Trophoblast cell (in vitro differentiated cells and primary cell): ENCODE measurements at regions not wholly inside any gene's neighbourhood (a gene's known extent, or its start where the extent isn't known, plus 50 kb on each side); places are given as distances from the start of the nearest gene placed in this dataset.
A peak's percentile ranks its signal among the peaks of the same experiment; 100 is the strongest.

Experiments
- DNase-seq, 2 donors: peaks; one replicate each; pipeline ENCODE4 v3.0.0-alpha.2; 2016
- H2AFZ ChIP-seq: 2 replicates; pipeline ENCODE4 v1.6.1; 2013; ENCODE audit warnings: low read length, moderate library complexity, mild to moderate bottlenecking; ENCODE audit not compliant: insufficient read depth, poor library complexity
- H2AK5ac ChIP-seq: 2 replicates; pipeline ENCODE4 v1.6.1; 2013; ENCODE audit warnings: mild to moderate bottlenecking, low read length
- H2BK120ac ChIP-seq: 2 replicates; pipeline ENCODE4 v1.6.1; 2013; ENCODE audit warnings: low read length, mild to moderate bottlenecking, moderate library complexity; ENCODE audit not compliant: insufficient read depth, poor library complexity
- H2BK12ac ChIP-seq: 2 replicates; pipeline ENCODE4 v1.6.1; 2013; ENCODE audit warnings: mild to moderate bottlenecking, low read length, moderate library complexity
- H2BK5ac ChIP-seq: 2 replicates; pipeline ENCODE4 v1.6.1; 2013; ENCODE audit warnings: low read length, low read depth, moderate library complexity, mild to moderate bottlenecking; ENCODE audit not compliant: poor library complexity
- H3K14ac ChIP-seq: 2 replicates; pipeline ENCODE4 v1.6.1; 2013; ENCODE audit warnings: mild to moderate bottlenecking, low read length
- H3K18ac ChIP-seq: 2 replicates; pipeline ENCODE4 v1.6.1; 2013; ENCODE audit warnings: mild to moderate bottlenecking, low read length
- H3K23ac ChIP-seq: 2 replicates; pipeline ENCODE4 v1.6.1; 2013; ENCODE audit warnings: low read length
- H3K27ac ChIP-seq: 2 replicates; pipeline ENCODE4 v1.5.1; 2013; ENCODE audit warnings: low read depth, mild to moderate bottlenecking, inconsistent platforms, low read length, moderate library complexity
- H3K27me3 ChIP-seq: 2 replicates; pipeline ENCODE4 v1.6.1; 2013; ENCODE audit warnings: inconsistent platforms, mild to moderate bottlenecking, low read length, moderate library complexity; ENCODE audit not compliant: insufficient read depth
- H3K36me3 ChIP-seq, 2 experiments: 1 replicate in 1 of 2; 2 replicates in 1 of 2; pipeline ENCODE4 v1.6.1; 2013; ENCODE audit warnings: low read length in 2 of 2, mild to moderate bottlenecking in 2 of 2, moderate library complexity in 1 of 2; ENCODE audit not compliant: insufficient read depth in 2 of 2, control insufficient read depth in 1 of 2
- H3K4ac ChIP-seq: 2 replicates; pipeline ENCODE4 v1.6.1; 2013; ENCODE audit warnings: low read depth, mild to moderate bottlenecking, low read length, moderate library complexity
- H3K4me1 ChIP-seq, 2 experiments: 1 replicate in 1 of 2; 2 replicates in 1 of 2; pipeline ENCODE4 v1.6.1; 2013; ENCODE audit warnings: low read length in 2 of 2, mild to moderate bottlenecking in 2 of 2, moderate library complexity in 1 of 2; ENCODE audit not compliant: insufficient read depth in 2 of 2, control insufficient read depth in 1 of 2
- H3K4me2 ChIP-seq: 2 replicates; pipeline ENCODE4 v1.6.1; 2013; ENCODE audit warnings: inconsistent platforms, mild to moderate bottlenecking, low read length, moderate library complexity
- H3K4me3 ChIP-seq: 2 replicates; pipeline ENCODE4 v1.5.1; 2013; ENCODE audit warnings: mild to moderate bottlenecking, low read depth, low read length, inconsistent platforms
- H3K79me1 ChIP-seq: one replicate; pipeline ENCODE4 v1.6.1; 2013; ENCODE audit warnings: low read length
- H3K79me2 ChIP-seq: 2 replicates; pipeline ENCODE4 v1.6.1; 2013; ENCODE audit warnings: low read length, mild to moderate bottlenecking; ENCODE audit not compliant: control insufficient read depth, insufficient read depth, poor library complexity
- H3K9ac ChIP-seq: 2 replicates; pipeline ENCODE4 v1.6.1; 2013; ENCODE audit warnings: mild to moderate bottlenecking, low read length
- H3K9me3 ChIP-seq: 2 replicates; pipeline ENCODE4 v1.6.1; 2013; ENCODE audit warnings: low read depth, mild to moderate bottlenecking, control low read depth, inconsistent platforms, low read length; ENCODE audit not compliant: insufficient read depth
- H4K12ac ChIP-seq: 2 replicates; pipeline ENCODE4 v1.6.1; 2013; ENCODE audit warnings: low read depth, mild to moderate bottlenecking, low read length, moderate library complexity
- H4K8ac ChIP-seq: 2 replicates; pipeline ENCODE4 v1.6.1; 2013; ENCODE audit warnings: low read depth, mild to moderate bottlenecking, low read length, moderate library complexity
- H4K91ac ChIP-seq: one replicate; pipeline ENCODE4 v1.6.1; 2013; ENCODE audit warnings: low read depth, mild to moderate bottlenecking, low read length, moderate library complexity
- WGBS: extraction: QIAGEN DNeasy Blood & Tissue Kit; methylation state at CpG from one replicate; pipeline ENCODE4 v1.1.7; 2013; ENCODE audit warnings: missing lambda C conversion rate; ENCODE audit not compliant: insufficient read length, insufficient coverage; ENCODE audit errors: extremely low coverage; 5-methylcytosine and 5-hydroxymethylcytosine counted together

GRCh38 chr2:204289066-204289465 is 256.2 kb upstream of the PARD3B start:
- no peak overlapping the region for H2AK5ac ChIP-seq
- H3K79me2 ChIP-seq: no peaks in the 10 kb centered on the region
- H3K18ac ChIP-seq: no peak overlapping the region
- H4K8ac ChIP-seq: no peak overlapping the region
- peak in 1 of 2 donors; percentile 75 for DNase-seq
- H2AFZ ChIP-seq: no peak overlapping the region
- no peak overlapping the region for H3K4me3 ChIP-seq
- H4K91ac ChIP-seq: no peak overlapping the region
- H4K12ac ChIP-seq: no peak overlapping the region
- H3K4me2 ChIP-seq: no peak overlapping the region
- no peaks in the 10 kb centered on the region for H3K27me3 ChIP-seq
- WGBS: no CpG with 5 or more reads among the region's 1 CpG
- H3K9ac ChIP-seq: no peak overlapping the region
- H3K14ac ChIP-seq: no peak overlapping the region
- H3K36me3 ChIP-seq: no peaks in the 10 kb centered on the region
- H3K79me1 ChIP-seq: no peaks in the 10 kb centered on the region
- no peak overlapping the region for H3K27ac ChIP-seq
- no peak overlapping the region for H2BK12ac ChIP-seq
- no peak overlapping the region for H3K4ac ChIP-seq
- H3K9me3 ChIP-seq: peaks cover 2% of the 10 kb centered on the region
- no peak overlapping the region for H2BK5ac ChIP-seq
- H3K4me1 ChIP-seq: no peaks in the 10 kb centered on the region
- H2BK120ac ChIP-seq: no peak overlapping the region
- no peak overlapping the region for H3K23ac ChIP-seq

GRCh38 chr2:204292439-204292838 is 252.8 kb upstream of the PARD3B start:
- Histone ChIP-seq H4K91ac (no peak overlapping the region), H3K14ac (no peak overlapping the region), H2AFZ (no peak overlapping the region), H3K79me2 (no peaks in the 10 kb centered on the region), H3K79me1 (no peaks in the 10 kb centered on the region), H3K4me1 (no peaks in the 10 kb centered on the region), H4K8ac (no peak overlapping the region), H3K9ac (no peak overlapping the region), H2BK120ac (no peak overlapping the region), H3K36me3 (no peaks in the 10 kb centered on the region), H3K4me2 (no peak overlapping the region), H3K23ac (no peak overlapping the region), H2AK5ac (no peak overlapping the region), H3K4me3 (no peak overlapping the region), H3K9me3 (no peaks in the 10 kb centered on the region), H2BK12ac (no peak overlapping the region), H3K4ac (no peak overlapping the region), H3K18ac (no peak overlapping the region), H4K12ac (no peak overlapping the region), H3K27me3 (no peaks in the 10 kb centered on the region), H2BK5ac (no peak overlapping the region), H3K27ac (no peak overlapping the region)
- no peak for DNase-seq
- no CpG with 5 or more reads among the region's 4 CpGs for WGBS

GRCh38 chr2:204293884-204294747 is 251.2 kb upstream of the PARD3B start:
- no peak overlapping the region for H2BK5ac ChIP-seq
- no peak overlapping the region for H3K4me3 ChIP-seq
- DNase-seq: no peak
- H4K12ac ChIP-seq: no peak overlapping the region
- no peak overlapping the region for H3K23ac ChIP-seq
- no peak overlapping the region for H4K91ac ChIP-seq
- H2AFZ ChIP-seq: no peak overlapping the region
- no peak overlapping the region for H3K18ac ChIP-seq
- no peak overlapping the region for H3K9ac ChIP-seq
- H2BK12ac ChIP-seq: no peak overlapping the region
- no peak overlapping the region for H3K27ac ChIP-seq
- H3K4me2 ChIP-seq: no peak overlapping the region
- no peak overlapping the region for H3K14ac ChIP-seq
- no CpG with 5 or more reads among the region's 4 CpGs for WGBS
- no peaks in the 10 kb centered on the region for H3K9me3 ChIP-seq
- H2AK5ac ChIP-seq: no peak overlapping the region
- no peaks in the 10 kb centered on the region for H3K36me3 ChIP-seq
- H3K4me1 ChIP-seq: no peaks in the 10 kb centered on the region
- H3K79me2 ChIP-seq: no peaks in the 10 kb centered on the region
- H3K79me1 ChIP-seq: no peaks in the 10 kb centered on the region
- H3K27me3 ChIP-seq: no peaks in the 10 kb centered on the region
- H4K8ac ChIP-seq: no peak overlapping the region
- H3K4ac ChIP-seq: no peak overlapping the region
- no peak overlapping the region for H2BK120ac ChIP-seq

DNA sequence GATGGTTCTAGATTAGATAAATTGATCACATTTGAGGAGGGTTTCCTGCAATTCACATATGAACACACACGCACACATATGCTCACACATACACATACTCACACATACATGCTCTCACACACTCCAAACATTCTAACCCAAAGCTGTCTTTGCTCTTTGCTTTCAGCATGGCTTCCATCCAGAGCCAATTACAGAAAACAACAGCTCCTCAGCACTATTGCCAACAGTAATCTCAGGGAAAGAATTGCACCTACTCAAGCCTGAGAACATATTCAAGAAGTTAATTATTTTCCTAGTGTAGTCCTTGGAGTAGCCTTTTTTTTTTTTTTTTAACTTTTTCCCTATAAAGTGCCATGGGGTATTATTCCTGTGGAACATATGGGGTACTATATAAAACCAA is 246.9 kb upstream of the PARD3B start:
- Histone ChIP-seq H3K4me2 (no peak overlapping the region), H3K79me1 (no peaks in the 10 kb centered on the region), H4K12ac (no peak overlapping the region), H2BK120ac (no peak overlapping the region), H2BK5ac (no peak overlapping the region), H2BK12ac (no peak overlapping the region), H3K4ac (no peak overlapping the region), H4K8ac (no peak overlapping the region), H3K23ac (no peak overlapping the region), H2AK5ac (no peak overlapping the region), H3K79me2 (no peaks in the 10 kb centered on the region), H3K18ac (no peak overlapping the region), H3K4me1 (no peaks in the 10 kb centered on the region), H3K9ac (no peak overlapping the region), H3K36me3 (no peaks in the 10 kb centered on the region), H3K27ac (no peak overlapping the region), H3K9me3 (no peaks in the 10 kb centered on the region), H3K27me3 (no peaks in the 10 kb centered on the region), H4K91ac (no peak overlapping the region), H2AFZ (no peak overlapping the region), H3K4me3 (no peak overlapping the region), H3K14ac (no peak overlapping the region)
- no CpG with 5 or more reads among the region's 1 CpG for WGBS
- no peak for DNase-seq
